SU-DHL-6 (cell line): ENCODE measurements at regions not wholly inside any gene's neighbourhood (a gene's known extent, or its start where the extent isn't known, plus 50 kb on each side); places are given as distances from the start of the nearest gene placed in this dataset.

Experiments used
- EZH2phosphoT487 ChIP-seq: fragments of 200-600 bp; sonication (generic), shearing (Covaris generic); conservative IDR thresholded peaks from 2 replicates; pipeline ENCODE4 v1.6.1; 2018; ENCODE audit warnings: mild to moderate bottlenecking, antibody characterized with exemption, low read length, moderate library complexity, mixed read lengths
- TF ChIP-seq, protein P1 (sequence below): fragments of 200-600 bp; sonication (generic); IDR thresholded peaks from one replicate; pipeline ENCODE4 v1.5.1; 2017; ENCODE audit warnings: antibody characterized with exemption, mild to moderate bottlenecking, low read length, moderate library complexity; ENCODE audit not compliant: insufficient read depth, poor library complexity, severe bottlenecking

DNA sequence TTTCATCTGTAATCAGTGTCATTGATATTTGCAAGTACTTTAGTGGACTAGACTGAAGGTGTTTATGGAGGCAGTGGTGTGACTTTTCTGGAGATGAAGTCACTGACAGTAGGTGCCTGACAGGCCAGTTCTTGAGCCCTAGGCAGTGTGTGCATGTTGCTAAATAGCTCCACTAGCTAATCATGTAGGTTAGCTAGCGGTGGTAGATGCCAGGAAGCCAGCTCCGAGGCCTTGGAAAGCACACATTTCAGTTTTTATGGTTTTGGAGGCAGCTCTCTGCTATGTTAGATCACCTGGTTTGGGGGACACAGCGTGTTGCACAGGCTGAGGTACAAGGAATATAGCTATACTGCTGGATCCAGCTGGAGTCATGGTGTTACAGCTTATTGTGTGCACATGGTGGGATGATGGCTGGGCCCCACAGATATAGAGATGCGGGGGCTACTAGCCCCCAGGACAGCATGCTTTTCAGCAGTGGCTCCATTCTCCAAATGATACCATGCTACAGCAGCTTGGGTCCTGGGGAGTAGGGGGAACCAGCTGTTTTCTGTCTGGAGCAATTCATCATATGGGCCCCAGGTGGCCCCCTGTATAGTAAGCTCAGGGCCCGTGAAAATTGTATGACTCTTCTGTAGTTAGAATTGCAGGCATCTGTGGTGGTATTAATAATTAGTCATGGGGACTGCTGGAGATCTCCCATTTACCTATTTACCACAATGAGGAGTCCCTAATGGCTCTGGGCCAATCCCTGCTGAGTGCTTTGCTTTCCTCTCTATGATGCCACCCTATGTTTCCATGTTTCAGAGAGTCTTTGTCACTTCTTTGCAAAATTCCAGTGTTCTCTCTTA, 367.2 kb upstream of the LMO3 start:
- TF ChIP-seq, protein P1, sequence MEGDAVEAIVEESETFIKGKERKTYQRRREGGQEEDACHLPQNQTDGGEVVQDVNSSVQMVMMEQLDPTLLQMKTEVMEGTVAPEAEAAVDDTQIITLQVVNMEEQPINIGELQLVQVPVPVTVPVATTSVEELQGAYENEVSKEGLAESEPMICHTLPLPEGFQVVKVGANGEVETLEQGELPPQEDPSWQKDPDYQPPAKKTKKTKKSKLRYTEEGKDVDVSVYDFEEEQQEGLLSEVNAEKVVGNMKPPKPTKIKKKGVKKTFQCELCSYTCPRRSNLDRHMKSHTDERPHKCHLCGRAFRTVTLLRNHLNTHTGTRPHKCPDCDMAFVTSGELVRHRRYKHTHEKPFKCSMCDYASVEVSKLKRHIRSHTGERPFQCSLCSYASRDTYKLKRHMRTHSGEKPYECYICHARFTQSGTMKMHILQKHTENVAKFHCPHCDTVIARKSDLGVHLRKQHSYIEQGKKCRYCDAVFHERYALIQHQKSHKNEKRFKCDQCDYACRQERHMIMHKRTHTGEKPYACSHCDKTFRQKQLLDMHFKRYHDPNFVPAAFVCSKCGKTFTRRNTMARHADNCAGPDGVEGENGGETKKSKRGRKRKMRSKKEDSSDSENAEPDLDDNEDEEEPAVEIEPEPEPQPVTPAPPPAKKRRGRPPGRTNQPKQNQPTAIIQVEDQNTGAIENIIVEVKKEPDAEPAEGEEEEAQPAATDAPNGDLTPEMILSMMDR, result no peak
- TF ChIP-seq EZH2phosphoT487, result no peak
